Progenitor cell of endocrine pancreas (in vitro differentiated cells): ENCODE measurements at regions not wholly inside any gene's neighbourhood (a gene's known extent, or its start where the extent isn't known, plus 50 kb on each side); places are given as distances from the start of the nearest gene placed in this dataset.
"Not testable (repeated sequence)": the region's sequence is repeated elsewhere in the genome, so short reads cannot be mapped to it uniquely, and the experiment has no call there.

Experiments
- DNase-seq: peaks from one replicate; pipeline ENCODE4 v3.0.0; 2021; ENCODE audit warnings: low spot score; ENCODE audit not compliant: unreplicated experiment
- H3K27ac Mint-ChIP-seq: 2 replicates; pipeline ENCODE4 v1.8.0; 2021; ENCODE audit warnings: mild to moderate bottlenecking, moderate library complexity, mixed read lengths
- H3K27me3 Mint-ChIP-seq: 2 replicates; pipeline ENCODE4 v1.8.0; 2021; ENCODE audit warnings: mixed read lengths
- H3K36me3 Mint-ChIP-seq: 2 replicates; pipeline ENCODE4 v1.8.0; 2022; ENCODE audit warnings: mixed read lengths; ENCODE audit not compliant: insufficient read depth
- H3K4me1 Mint-ChIP-seq: 2 replicates; pipeline ENCODE4 v1.8.0; 2021; ENCODE audit warnings: low read depth, mixed read lengths
- H3K4me3 Mint-ChIP-seq: 2 replicates; pipeline ENCODE4 v1.8.0; 2021; ENCODE audit warnings: low read depth, mild to moderate bottlenecking, moderate library complexity, mixed read lengths
- H3K9me3 Mint-ChIP-seq: 2 replicates; pipeline ENCODE4 v1.8.0; 2021; ENCODE audit warnings: low read depth, mixed read lengths
- CTCF ChIP-seq: fragments of 200-600 bp; sonication (generic); IDR thresholded peaks from one replicate; pipeline ENCODE4 v1.5.0; 2021; ENCODE audit warnings: antibody characterized with exemption, mild to moderate bottlenecking; ENCODE audit not compliant: unreplicated experiment

GRCh38 chr5:67728326-67728890, 487.1 kb upstream of the PIK3R1 start:
- Mint-ChIP-seq H3K4me1 (peaks cover 13% of the 10 kb centered on the region), H3K27ac (no peak overlapping the region), H3K36me3 (no peaks in the 10 kb centered on the region), H3K9me3 (peaks cover 7% of the 10 kb centered on the region), H3K4me3 (no peak overlapping the region), H3K27me3 (no peaks in the 10 kb centered on the region)
- DNase-seq, result no peak
- TF ChIP-seq CTCF, result no peak

- H3K9me3 Mint-ChIP-seq, result peaks cover 7% of the 10 kb centered on the region
- DNase-seq, result no peak
- no peak overlapping the region for H3K4me3 Mint-ChIP-seq
- H3K4me1 Mint-ChIP-seq, result peaks cover 1% of the 10 kb centered on the region
- no peak for TF ChIP-seq CTCF
- H3K27me3 Mint-ChIP-seq, result no peaks in the 10 kb centered on the region
- H3K27ac Mint-ChIP-seq, result no peak overlapping the region
- no peaks in the 10 kb centered on the region for H3K36me3 Mint-ChIP-seq
These were observed 490.0 kb upstream of the PIK3R1 start for GRCh38 chr5:67725604-67726003.

- no peak overlapping the region for H3K4me3 Mint-ChIP-seq
- no peak overlapping the region for H3K27ac Mint-ChIP-seq
- peaks cover 7% of the 10 kb centered on the region for H3K9me3 Mint-ChIP-seq
- DNase-seq, result no peak
- no peaks in the 10 kb centered on the region for H3K36me3 Mint-ChIP-seq
- no peaks in the 10 kb centered on the region for H3K27me3 Mint-ChIP-seq
- H3K4me1 Mint-ChIP-seq, result no peaks in the 10 kb centered on the region
- TF ChIP-seq CTCF, result no peak
These were observed 491.0 kb upstream of the PIK3R1 start for GRCh38 chr5:67724412-67725135.

- Mint-ChIP-seq H3K4me1 (no peaks in the 10 kb centered on the region), H3K27me3 (no peaks in the 10 kb centered on the region), H3K36me3 (no peaks in the 10 kb centered on the region), H3K27ac (no peak overlapping the region), H3K9me3 (peaks cover 7% of the 10 kb centered on the region), H3K4me3 (no peak overlapping the region)
- DNase-seq, result no peak
- TF ChIP-seq CTCF, result no peak
These were observed 491.7 kb upstream of the PIK3R1 start for GRCh38 chr5:67723873-67724272.

GRCh38 chr5:67722582-67722981, 493.0 kb upstream of the PIK3R1 start:
- H3K4me1 Mint-ChIP-seq, H3K4me3 Mint-ChIP-seq, H3K27me3 Mint-ChIP-seq, H3K27ac Mint-ChIP-seq, H3K36me3 Mint-ChIP-seq, H3K9me3 Mint-ChIP-seq, DNase-seq: not testable (repeated sequence)
